HUDEP-2 (cell line): ENCODE measurements at regions not wholly inside any gene's neighbourhood (a gene's known extent, or its start where the extent isn't known, plus 50 kb on each side); places are given as distances from the start of the nearest gene placed in this dataset.

ENCODE experiments used
- DNase-seq, 76 experiments: peaks; one replicate each; lab custom pipeline; 2025; ENCODE audit not compliant: unreplicated experiment in 76 of 76; lab: John Stamatoyannopoulos, UW

DNA sequence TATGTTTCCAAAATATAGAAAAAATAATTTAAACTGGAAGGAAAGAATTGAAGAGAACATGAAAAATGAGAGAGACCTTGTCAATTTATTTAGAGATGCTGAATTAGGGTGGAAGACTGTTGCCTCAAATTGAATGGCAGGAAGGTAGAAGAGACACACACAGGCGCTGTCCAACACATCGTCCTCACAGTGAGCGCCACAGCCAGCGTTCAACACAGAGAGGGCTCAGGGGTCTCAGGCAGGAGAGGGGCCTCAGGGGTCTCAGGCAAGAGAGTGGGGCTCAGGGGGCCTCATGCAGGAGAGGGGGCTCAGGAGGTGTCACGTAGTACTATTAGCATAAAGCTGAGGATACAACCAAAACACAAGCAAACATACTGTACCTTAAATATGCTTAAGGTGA lies 65.7 kb downstream of the TMEM18 start:
- no peak for DNase-seq

DNA sequence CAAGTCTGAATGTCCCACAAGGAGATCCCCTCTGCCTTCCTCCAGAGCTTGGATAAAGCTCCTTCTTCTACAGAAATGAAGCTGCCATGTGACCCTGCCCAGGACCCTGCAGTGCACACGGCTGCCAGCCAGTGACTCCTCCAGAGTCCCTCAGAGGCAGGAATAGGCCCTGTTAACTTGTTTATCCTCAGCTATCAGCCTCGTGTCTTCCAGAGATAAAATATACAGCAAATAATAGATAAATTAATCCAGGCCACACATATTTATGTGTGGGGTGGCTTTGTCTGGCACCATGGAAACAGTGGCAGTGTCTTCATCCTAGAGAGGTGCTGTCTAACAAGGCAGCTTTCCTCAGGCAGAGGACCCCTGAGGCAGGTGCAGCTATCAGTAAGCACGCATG lies 66.7 kb downstream of the TMEM18 start:
- no peak for DNase-seq

DNA sequence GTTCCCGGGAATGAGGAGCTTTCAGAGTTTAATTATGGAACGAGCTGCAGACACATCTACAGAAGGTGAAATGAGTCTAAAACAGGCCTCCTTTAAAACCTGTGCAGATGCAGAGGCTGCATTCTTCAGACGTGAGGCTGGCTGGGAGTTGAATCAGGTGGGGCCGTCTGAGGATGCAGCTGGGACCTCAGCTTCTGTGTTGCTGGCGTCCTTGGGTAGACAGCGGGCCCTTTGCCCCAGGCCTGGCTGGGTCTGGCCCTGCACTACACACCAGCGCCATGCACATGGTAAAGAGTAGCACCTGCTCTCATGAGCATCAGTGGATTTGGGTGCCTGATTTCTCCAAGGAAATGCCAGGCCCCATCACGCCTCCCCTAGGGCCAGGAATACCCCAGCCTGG lies 67.3 kb downstream of the TMEM18 start:
- DNase-seq: no peak

DNA sequence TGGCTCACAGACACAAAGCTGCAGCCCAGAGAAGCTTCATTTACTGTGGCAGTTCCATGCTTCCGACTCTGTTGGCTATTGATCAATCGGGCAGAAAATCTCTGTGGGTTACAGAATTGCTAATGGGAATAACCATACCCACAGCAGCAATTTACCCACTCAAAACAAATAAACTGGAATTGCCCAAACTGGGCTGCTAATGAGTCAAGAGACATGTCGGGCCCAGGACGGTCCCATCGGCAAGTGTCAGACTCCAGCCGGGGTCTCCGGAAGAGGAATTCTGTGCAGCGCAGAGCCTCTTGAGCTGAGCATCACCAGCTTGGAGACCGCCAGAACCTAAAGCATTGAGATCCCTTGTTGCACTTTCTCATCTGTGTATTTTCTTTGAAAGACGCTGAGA lies 67.8 kb downstream of the TMEM18 start:
- DNase-seq: no peak

DNA sequence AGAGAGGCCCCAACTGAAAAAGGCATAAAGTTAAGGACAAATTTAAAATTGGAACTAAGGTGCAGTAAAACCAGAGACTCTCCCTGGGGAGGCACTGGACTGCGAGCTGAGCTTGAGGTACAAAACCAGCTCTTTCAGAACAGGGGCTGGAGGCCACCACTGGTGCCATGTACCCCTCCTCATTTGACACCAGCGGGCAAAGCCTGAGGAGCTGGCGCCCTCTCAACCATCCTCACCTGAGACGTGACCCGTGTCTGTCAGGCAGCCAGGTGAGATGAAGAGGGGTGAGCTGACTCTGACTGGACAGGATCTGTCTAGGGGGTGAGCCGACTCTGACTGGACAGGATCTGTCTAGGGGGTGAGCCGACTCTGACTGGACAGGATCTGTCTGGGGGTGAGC lies 68.5 kb downstream of the TMEM18 start:
- DNase-seq: no peak

DNA sequence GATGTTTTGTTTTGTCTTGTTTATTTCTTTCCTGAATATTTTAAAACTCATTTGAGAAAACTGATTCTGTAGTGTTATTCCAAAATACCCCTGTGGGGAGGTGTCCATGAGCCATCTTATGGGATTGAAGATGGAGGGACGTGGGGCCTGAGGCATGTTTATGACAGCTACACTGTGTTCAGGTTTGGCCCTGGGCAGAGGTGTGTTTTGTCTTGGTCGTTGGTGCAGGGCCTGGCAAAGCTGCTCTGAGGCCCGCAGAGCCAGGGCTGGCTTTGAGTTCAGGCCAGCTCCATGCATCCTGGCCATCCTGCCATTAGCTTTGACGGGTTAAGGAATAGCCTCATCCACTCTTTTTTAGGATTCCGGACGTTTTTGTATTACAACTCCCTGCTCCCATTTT lies 68.9 kb downstream of the TMEM18 start:
- DNase-seq: no peak

DNA sequence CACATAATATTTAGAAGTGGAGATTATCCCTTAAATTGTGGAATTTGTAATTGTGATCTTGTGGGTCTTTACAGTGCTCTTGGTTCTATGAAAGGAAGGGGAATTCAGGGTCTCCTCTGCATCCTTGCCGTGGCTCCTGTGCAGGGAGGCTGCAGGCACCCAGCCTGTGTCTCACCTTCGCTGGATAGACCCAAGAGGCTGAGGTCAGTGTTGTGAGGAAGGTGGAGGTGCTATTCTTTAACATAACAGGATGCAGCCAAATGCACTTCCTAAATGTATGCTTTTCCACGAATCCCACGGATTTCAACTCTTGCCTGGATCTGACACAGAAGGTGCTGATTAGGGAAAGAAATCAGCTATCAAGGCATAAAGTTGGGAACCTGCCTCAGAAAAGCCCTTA lies 69.5 kb downstream of the TMEM18 start:
- DNase-seq: no peak

DNA sequence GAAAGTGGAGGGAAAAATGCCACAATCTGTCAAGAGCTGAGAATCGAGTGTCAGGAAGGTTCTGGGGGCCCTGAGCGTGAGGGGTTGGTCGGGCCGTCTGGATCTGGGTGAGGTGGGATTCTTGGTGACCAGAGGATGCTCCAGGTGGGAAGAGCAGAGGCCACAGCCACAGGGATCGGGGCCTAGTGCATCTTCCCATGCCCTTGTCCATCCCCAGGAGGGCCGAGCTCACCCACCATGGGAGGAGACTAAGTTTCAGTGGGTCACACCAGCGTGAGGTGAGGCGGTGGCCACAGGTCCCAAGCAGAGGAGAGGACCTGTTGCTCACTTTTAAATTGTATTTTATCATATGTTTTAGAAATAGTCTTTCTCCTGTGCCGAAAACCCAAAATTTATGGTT lies 70.0 kb downstream of the TMEM18 start:
- DNase-seq: no peak

DNA sequence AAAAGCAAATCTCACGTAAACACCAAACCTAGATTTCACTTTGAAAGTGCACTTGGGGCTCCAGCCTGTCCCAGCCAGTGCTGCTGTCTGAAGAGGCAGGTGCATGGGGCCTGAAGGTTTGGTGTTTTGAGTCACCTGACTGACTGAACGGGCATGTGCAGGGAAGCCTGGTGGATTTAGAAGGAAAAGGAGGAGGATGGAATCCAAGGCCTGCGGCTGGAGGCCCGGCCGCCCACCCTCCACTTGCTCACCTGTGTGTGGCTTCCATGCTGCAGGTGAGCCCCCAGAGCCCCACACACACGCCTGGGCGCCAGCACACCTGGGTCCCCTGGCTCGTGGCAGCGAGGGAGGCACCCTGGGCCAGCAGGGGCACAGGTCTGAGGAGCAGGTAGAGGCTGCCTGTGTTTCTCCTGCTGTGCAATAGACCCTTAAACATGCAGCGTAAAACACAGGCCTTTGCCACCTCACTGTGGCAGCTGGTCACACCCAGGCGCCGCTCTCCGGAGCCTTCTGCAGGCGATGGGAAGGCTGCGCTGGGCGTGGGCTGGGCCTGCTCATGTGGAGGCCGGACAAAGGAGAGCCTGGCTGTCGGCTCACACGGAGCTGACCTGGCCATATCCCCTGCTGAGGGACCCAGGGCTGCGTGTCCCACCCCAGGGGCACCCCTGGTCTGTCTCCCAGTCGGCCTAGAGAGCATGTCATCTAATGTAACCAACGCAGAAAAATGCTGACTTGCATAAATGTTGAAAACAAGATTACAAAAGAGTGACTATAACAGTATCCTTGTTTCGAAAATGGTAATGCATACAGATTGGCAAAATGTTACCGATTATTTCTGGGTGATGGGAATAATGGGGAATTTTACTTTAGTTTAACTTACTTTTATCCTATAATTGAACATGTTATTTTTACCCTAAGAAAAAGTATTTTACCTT lies 71.3 kb downstream of the TMEM18 start:
- DNase-seq: no peak

DNA sequence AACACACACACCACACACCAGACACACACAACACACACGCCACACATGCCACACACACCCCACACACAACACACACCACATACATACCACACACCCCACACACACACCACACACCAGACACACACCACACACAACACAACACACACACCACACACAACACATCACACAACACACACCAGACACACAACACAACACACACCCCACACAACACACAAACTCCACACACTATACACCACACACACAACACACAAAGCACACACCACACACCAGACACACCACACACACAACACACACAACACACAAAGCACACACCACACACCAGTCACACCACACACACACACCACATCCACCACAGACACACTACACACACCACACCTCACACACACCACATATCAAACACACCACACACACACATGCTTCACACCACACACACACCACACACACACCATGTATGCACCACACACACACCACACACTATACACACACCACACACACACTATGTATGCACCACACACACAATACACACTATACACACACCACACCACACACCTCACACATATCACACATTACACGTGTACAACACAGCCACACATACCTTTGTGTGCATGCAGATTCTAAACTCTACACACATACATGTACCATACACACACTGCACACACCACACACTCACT lies 72.2 kb downstream of the TMEM18 start:
- DNase-seq: no peak

DNA sequence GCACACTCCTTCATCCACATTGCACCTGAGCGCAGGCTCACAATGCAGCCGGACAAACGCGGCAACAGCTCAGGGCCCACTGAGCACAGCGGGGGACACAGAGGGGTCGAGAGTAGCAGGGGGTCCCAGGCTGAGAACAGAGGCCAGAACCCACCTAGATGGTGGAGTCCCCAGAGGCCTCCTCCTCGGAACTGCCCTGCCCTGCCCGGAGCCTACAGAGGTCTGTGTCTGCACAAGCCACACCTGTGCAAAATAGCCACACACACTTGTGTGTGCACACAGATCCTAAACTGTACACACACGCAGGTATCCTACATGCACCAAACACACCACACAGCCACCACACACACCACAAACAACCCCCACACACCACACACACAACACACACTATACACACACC lies 72.8 kb downstream of the TMEM18 start:
- DNase-seq: no peak

DNA sequence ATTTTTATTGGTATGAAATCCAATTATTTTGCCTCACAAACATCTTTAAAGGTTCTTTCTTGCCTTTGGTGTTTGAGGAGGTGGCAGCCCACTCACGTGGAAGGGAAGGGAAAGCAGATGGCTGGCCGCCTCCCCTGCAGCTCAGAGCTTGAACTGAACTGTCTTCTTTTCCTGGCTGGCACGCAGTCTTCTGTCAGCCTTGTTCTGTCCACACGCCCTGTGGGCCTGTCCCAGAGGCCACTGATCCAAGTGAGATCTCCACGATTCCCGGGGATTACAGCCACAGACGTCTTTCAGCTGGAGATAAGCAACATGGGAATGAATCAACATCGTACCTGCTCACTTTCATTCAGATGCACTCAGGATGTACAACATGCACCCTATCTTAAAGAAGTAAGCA lies 73.3 kb downstream of the TMEM18 start:
- no peak for DNase-seq

DNA sequence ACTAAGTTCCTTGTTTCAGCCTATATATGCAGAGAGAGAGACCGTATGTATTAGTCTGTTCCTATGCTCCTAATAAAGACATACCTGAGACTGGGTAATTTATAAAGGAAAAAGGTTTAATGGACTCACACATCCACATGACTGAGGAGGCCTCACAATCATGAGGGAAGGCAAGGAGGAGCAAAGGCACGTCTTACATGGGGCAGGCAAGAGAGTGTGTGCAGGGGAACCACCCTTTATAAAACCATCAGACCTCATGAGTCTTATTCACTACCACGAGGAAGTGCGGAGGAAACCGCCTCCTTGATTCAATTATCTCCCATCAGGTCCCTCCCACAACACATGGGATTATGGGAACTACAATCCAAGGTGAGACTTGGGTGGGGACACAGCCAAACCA lies 73.8 kb downstream of the TMEM18 start:
- DNase-seq: no peak

DNA sequence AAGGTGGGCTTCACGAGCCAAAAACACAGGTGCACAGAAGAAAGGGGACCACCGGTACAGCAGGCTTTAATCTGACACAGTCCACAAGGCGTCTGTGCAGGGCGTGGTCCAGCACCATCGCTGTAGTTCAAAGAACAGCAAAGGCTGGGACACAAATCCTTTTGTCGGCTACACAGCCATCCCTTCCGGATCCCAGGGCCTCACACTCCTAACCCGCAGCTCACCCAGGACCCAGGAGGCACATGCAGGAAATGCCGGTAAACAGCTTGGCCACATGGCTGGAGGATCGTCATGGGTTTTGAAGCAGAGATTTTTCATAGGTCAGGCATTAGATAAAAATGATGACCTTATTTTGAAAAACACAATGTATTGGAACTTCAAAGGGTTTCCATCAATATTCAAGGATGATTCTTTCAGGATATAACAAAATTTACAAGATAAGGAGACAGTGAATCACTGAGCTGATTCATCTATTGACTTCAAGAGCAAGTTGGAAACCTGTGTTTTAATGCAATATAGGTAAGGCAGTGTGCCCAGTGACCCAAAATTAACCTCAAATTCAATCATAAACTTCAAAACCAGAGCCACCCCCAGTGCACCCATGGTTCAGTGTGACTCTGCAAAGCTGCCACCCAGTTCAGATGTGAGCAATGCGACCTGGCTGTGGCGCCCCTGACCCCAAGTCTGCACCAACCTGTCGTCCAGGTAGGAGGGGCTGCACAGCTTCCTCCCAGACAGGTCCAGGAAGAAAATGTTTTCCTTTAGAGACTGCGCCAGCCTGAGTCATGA lies 74.4 kb downstream of the TMEM18 start:
- DNase-seq: no peak

DNA sequence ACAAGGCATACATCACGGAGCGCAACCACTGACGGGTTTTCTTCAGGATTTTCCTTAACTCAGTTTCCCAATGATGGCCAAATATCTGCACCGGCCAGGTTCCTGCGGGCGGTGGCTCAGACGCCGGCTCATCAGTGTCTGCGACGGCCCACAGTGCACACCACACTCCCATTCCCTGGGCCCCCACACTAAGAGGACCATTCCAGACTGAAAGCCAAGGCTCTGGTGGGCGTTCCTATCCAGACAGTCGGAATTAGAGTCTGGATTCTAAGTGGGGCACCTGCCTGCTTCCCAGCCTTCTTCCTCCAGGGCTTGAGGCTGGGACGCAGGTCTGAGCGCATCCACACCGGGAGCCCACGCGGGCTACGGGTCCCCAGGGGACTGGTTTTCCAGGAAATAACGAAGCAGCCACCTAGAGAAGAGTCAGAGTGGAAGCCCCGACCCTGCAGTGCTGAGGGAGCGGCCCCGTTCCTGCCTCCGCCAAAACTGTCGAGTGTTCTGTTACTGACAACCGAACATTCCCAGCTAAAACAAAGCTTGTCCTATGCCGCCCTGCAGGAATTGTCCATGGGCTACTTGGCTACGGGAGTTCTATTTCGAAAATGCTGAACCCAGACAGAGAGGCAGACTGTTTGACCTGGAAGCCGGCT lies 75.3 kb downstream of the TMEM18 start:
- DNase-seq: no peak

DNA sequence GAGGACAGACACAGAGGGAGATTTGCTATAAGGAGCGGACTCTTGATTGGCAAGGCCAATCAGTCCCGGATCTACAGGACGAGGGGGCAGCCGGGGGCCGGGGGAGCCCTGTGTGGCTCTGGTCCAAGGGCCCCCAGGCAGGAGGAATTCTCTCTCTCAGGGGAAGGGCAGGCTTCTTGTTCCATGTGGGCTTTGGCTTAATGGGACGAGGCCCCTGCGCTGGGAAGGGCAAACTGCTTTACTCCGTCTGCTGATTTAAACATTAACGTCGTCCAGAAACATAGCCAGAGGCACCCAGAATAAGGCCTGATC lies 75.9 kb downstream of the TMEM18 start:
- no peak for DNase-seq

DNA sequence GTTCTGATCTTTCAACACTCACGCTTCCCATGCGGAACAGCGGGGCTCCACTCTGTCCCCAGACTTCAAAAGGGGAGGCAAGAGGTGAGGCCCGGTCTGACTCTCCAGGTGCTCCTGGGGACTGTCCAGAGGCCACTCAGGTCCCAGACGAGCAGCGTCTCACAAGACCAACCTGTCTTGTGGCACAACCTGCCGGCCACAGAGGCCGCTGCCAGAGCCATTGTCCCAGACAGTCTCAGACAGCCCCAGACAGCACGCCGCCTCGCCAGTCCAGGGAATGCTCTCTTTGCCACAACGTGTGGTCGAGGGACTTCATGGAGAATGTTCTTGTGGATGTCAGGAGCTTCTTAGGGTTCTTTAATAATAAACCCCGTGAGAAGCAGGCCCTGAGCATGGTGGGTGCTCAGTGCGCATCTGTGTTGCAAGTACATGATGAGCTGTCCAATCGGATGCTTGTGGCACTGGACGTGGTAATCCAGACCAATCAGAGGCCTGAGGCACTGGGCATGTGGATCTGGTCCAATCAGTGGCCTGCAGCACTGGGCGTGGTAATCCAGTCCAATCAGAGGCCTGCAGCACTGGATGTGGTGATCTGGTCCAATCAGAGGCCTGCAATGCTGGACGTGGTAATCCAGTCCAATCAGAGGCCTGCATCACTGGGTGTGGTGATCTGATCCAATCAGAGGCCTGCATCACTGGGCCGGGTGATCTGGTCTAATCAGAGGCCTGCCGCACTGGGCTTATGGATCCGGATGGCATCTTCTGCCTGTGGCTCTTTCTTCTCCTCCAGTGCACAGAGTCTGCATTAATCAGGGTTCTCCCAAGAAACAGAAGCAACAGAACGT lies 76.4 kb downstream of the TMEM18 start:
- DNase-seq: no peak

DNA sequence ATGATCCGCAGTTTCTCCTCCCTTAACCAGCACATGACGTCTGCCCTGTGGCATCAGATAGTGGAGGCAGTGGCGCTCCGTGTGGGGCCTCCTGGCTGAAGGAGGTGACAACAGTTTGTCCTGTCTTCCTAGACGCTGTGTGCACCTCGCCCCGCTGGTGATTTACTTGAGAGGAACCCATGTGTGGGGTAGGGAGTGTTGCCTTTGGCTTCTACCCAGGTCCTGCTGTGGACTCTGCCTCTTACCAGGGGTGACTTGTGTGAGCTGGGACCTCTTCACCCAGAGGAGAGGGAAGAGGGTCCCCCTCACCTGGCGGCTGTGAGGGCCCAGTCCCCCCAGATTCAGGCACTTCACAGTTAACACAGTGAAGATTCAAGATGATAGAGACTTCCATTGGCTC lies 77.6 kb downstream of the TMEM18 start:
- no peak for DNase-seq

DNA sequence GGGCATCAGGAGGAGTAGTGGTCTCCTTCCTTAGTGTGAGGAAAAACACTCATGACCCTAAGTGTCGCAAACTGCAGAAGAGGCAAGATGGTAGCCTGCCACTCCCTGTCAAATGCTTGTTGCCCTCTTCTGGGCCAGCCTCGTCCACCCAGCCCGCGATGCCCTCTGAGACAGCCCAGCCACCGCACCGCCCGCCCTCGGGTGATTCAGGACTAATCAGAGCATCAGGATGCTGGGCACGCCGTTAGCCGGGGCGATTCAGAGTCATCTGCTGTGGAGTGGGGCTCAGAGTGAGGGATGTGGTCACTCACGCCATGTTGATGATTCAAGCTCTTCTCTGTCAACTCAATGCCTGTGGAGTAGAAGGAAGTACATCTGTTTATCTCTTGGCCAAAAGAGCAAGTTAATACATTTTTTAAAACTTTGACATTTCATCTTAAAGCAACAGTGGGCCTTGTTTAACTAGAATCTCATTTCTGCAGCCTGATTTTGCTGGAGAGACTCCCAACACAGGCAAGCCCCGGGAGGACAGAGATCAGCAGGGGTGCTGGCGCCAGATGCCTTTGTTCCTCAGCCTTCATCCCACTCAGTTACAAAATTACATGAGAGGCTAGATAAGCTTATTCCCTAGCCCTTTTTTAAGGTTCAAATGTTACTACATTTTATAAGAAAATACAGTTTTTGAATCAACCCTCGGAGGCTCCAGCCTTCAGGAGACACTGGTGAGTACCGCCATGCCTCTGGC lies 79.0 kb downstream of the TMEM18 start:
- no peak for DNase-seq
